ENCODE measurements at regions not wholly inside any gene's neighbourhood (a gene's known extent, or its start where the extent isn't known, plus 50 kb on each side); places are given as distances from the start of the nearest gene placed in this dataset.
A peak's percentile ranks its signal among the peaks of the same experiment; 100 is the strongest.
"Not testable (repeated sequence)": the region's sequence is repeated elsewhere in the genome, so short reads cannot be mapped to it uniquely, and the experiment has no call there.

GRCh38 chr10:71912431-71912830 lies 51.8 kb upstream of the CHST3 start:
- Mint-ChIP-seq H3K36me3 (peaks cover 7% of the 10 kb centered on the region), H3K9me3 (peaks cover 3% of the 10 kb centered on the region), H3K4me1 (peaks cover 17% of the 10 kb centered on the region), H3K4me3 (no peak overlapping the region), H3K27me3 (no peaks in the 10 kb centered on the region), H3K27ac (no peak overlapping the region)
- no peak for ATAC-seq (ENCODE audit: low read depth)
- no peak for DNase-seq (ENCODE audit: low spot score in 2 of 2)

DNA sequence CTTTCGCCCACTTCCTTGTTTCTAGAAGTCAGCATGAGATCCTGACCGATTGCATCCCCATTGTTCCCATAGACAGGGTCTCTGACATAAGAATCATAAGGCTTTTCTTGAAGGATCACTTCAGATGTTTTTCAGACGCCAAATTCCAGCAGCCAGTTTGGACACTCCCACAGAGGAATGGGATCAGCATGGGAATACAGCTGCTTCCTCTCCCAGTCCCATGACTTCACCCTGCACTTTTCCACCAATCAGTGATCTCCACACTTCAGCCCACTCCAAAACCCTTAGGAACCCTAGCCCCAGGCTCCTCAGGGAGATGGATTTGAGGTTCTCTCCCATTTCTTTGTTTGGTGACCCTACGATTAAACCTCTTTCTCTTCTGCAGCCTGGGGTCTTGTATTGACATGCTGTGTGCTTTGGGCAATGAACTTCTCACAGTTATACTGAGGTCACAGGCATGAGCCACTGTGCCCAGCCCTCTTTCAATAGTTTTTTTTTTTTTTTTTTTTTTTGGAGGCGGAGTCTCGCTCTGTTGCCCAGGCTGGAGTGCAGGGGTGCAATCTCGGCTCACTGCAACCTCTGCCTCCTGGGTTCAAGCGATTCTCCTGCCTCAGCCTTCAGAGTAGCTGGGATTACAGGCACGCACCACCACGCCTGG lies 52.8 kb upstream of the CHST3 start:
- DNase-seq (ENCODE audit: low spot score in 2 of 2) (no peak), ATAC-seq (ENCODE audit: low read depth) (no peak)
- Mint-ChIP-seq H3K27ac (no peak overlapping the region), H3K27me3 (no peaks in the 10 kb centered on the region), H3K4me1 (peaks cover 17% of the 10 kb centered on the region), H3K9me3 (peaks cover 3% of the 10 kb centered on the region), H3K4me3 (no peak overlapping the region), H3K36me3 (peaks cover 7% of the 10 kb centered on the region)

DNA sequence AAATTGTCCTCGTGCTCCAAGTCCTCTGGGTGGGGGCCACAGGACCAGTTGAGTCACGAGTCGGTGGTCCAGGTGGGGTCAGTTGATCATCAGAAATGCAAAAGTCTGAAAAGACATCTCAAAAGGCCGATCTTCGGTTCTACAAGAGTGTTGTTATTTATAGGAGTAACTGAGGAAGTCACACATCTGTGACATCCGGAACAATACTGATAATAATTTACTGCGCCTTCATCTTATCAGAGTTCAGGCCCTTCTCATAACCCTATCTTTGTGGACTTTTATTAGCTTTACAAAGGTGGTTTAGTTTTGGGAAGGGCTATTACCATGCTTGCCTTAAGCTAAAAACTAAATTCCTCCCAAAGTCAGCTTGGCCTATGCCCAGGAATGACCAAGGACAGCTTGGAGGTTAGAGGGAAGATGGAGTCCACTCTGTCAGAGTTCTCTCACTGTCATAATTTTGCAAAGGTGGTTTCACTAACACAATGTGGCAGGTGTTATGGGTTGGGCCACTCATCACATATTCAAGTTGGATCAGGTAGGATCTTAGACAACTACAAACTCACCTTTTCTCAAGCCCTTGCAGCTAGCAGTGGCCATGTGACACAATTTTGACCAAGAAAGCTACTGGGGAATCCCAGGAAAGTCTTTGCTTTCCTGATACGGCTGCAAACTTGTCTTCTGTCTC lies 54.7 kb upstream of the CHST3 start:
- peak overlapping the region; percentile 89 for H3K27ac Mint-ChIP-seq
- peak overlapping the region; percentile 71 for H3K4me3 Mint-ChIP-seq
- no peak for DNase-seq (ENCODE audit: low spot score in 2 of 2)
- peaks cover 7% of the 10 kb centered on the region for H3K36me3 Mint-ChIP-seq
- peaks cover 3% of the 10 kb centered on the region for H3K9me3 Mint-ChIP-seq
- peak; percentile 84 for ATAC-seq (ENCODE audit: low read depth)
- H3K27me3 Mint-ChIP-seq: no peaks in the 10 kb centered on the region
- peaks cover 17% of the 10 kb centered on the region for H3K4me1 Mint-ChIP-seq

- Mint-ChIP-seq H3K27me3 (no peaks in the 10 kb centered on the region), H3K27ac (peak overlapping the region; percentile 89), H3K4me3 (peak overlapping the region; percentile 71), H3K4me1 (peaks cover 17% of the 10 kb centered on the region), H3K9me3 (peaks cover 3% of the 10 kb centered on the region), H3K36me3 (peaks cover 7% of the 10 kb centered on the region)
- DNase-seq (ENCODE audit: low spot score in 2 of 2): no peak
- ATAC-seq (ENCODE audit: low read depth): no peak
Observed at GRCh38 chr10:71908998-71909397, 55.2 kb upstream of the CHST3 start.

GRCh38 chr10:71905164-71905563 lies 54.1 kb upstream of the PSAP start:
- no peak for ATAC-seq (ENCODE audit: low read depth)
- peaks cover 5% of the 10 kb centered on the region for H3K36me3 Mint-ChIP-seq
- peaks cover 2% of the 10 kb centered on the region for H3K9me3 Mint-ChIP-seq
- no peak overlapping the region for H3K27ac Mint-ChIP-seq
- no peak for DNase-seq (ENCODE audit: low spot score in 2 of 2)
- no peaks in the 10 kb centered on the region for H3K27me3 Mint-ChIP-seq
- peaks cover 17% of the 10 kb centered on the region for H3K4me1 Mint-ChIP-seq
- H3K4me3 Mint-ChIP-seq: no peak overlapping the region

GRCh38 chr10:71903636-71904250 lies 52.7 kb upstream of the PSAP start:
- H3K36me3 Mint-ChIP-seq; H3K4me3 Mint-ChIP-seq; H3K9me3 Mint-ChIP-seq; H3K27ac Mint-ChIP-seq; DNase-seq (ENCODE audit: low spot score in 2 of 2); H3K27me3 Mint-ChIP-seq; ATAC-seq (ENCODE audit: low read depth): not testable (repeated sequence)
- H3K4me1 Mint-ChIP-seq: peaks cover 17% of the 10 kb centered on the region

- Mint-ChIP-seq H3K36me3 (no peaks in the 10 kb centered on the region), H3K4me3 (no peak overlapping the region), H3K27me3 (no peaks in the 10 kb centered on the region), H3K4me1 (peaks cover 10% of the 10 kb centered on the region), H3K27ac (no peak overlapping the region), H3K9me3 (no peaks in the 10 kb centered on the region)
- ATAC-seq (ENCODE audit: low read depth): no peak
- no peak for DNase-seq (ENCODE audit: low spot score in 2 of 2)
Observed at GRCh38 chr10:71902351-71902750, 51.3 kb upstream of the PSAP start.

Measured in memory B cell (primary cell).